HG02852 (cell line): ENCODE measurements at regions not wholly inside any gene's neighbourhood (a gene's known extent, or its start where the extent isn't known, plus 50 kb on each side); places are given as distances from the start of the nearest gene placed in this dataset.
"Not testable (repeated sequence)": the region's sequence is repeated elsewhere in the genome, so short reads cannot be mapped to it uniquely, and the experiment has no call there.

Source experiments
- ATAC-seq: cut with Tn5 transposase; IDR thresholded peaks from one replicate; pipeline ENCODE4 v1.9.1; 2021; ENCODE audit warnings: mild to moderate bottlenecking, moderate library complexity; ENCODE audit not compliant: unreplicated experiment

DNA sequence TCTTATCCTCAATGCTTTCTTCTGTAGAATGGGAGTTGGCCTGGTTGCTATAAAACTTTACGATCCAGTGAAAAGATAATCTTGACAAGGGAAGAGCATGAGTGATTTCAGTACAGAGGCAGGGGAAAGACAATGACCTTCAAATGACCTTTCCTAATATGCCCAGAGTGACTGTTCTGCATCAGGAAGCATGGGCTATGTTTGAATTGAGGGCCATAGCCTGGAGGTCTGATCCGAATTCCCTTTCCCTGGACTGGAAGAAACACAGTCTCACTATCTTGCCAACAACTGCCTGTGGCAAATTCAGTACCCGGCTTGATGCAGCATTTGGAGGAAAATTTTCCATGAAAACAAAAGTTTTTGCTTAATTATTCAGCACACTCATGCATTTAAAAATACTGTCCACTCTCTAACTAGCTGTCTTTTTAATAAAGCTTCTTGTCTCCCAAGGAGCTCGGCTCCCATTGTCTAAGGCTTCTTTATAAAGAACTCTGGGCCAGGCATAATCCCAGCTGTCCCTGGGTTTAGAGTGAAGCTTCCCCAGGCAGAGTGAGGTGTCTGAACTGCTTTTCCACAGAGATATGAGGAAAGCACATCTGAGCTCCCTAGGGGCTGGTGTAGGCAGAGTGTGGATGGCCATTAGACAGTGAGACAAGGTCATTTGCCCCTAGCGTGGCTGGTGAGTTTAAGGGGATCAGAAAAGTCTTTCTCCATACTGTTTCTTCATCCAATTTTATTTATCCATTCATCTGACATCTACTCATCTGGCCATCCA lies 132.7 kb upstream of the CADM1 start:
- ATAC-seq: no peak

DNA sequence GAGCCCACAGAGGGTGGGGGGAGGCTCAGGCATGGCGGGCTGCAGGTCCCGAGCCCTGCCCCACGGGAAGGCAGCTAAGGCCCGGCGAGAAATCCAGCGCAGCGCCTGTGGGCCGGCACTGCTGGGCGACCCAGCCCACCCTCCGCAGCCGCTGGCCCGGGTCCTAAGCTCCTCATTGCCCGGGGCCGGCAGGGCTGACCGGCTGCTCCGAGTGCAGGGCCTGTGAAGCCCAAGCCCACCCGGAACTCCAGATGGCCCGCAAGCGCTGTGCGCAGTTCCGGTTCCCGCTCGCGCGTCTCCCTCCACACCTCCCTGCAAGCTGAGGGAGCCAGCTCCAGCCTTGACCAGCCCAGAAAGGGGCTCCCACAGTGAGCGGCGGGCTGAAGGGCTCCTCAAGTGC lies 129.8 kb upstream of the CADM1 start:
- not testable (repeated sequence) for ATAC-seq

DNA sequence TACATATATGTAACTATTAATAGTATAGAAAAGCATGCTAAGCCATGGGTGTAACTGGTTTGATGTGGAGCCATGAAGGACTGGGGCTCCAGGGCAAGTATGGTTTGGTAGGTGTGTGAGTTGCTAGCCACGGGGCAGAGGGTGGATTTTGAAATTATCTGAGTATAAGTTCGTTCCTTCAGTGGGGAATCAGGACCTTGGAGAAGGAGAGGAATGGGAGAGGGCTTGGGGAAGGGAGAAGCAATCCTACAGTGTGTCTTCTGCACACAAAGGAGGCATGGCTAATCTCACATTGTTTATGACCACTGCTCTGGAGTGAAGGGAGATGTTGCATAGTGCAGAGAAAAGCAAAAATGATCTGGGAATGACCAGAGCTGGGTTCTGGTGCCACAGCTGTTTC lies 127.8 kb upstream of the CADM1 start:
- ATAC-seq: no peak

DNA sequence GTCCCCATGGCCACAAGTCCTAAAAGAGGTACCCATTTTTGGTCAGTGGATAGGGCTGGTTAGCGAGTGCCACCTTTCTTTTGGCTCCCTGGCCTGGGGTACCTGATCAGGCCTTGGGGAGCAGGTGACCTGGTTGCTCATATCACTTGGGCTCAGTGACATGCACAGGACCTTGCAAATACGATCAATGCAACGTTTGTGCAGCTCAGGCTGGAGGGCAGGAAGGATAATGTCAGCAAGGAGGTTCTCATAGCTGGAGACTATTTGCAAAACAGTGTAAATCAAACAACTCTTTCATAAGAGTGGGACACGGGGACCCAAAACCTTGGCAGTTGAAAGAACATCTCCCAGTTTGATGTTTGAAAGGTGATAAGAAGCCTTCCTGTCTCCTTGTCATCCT lies 127.4 kb upstream of the CADM1 start:
- no peak for ATAC-seq

DNA sequence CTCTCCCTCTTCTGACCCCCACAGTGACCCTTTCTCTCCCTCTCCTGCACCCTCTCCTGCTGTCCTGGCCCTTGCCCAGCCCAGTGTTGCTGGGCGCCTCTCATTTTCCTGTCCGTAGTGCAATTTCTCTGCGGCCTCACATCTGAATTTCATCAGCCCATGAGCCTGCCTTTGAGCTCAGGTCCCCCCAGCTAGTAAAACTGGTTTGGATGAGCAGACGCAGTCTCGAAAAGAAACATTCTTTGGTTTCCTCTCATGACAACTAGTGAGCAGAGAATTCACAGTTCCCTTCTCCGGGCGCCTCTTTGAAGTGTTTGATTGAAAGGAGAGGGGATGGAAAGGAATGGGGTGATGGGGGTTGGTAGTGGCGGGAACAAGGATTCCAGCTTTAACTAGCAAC lies 126.0 kb upstream of the CADM1 start:
- ATAC-seq: no peak

DNA sequence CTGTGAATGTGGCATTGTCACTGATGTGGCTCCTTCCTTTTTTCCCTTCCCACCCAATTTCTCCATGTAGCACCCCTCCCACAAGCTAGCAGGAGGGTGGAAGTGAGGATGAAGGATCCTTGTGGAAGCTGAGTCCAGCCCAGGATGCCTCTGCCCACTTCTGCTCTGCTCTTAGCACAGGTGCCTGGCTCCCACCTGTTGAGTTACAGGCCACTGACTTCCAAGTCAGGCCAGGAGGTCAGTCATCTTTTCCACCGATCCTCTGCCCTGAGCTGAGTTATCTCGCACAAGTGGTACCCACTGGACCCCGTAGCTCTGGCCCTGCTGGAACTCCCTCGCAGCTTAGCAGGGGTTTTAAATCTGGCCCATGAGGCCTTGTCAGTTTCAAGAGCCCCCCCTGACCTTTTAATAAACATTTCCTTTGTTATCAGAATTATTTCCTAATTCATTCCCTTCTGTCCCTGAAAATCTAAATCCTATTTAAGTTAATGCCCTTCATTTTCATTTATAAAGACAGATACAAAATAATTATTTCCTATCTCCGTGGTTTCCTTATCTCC lies 125.3 kb upstream of the CADM1 start:
- ATAC-seq: no peak

DNA sequence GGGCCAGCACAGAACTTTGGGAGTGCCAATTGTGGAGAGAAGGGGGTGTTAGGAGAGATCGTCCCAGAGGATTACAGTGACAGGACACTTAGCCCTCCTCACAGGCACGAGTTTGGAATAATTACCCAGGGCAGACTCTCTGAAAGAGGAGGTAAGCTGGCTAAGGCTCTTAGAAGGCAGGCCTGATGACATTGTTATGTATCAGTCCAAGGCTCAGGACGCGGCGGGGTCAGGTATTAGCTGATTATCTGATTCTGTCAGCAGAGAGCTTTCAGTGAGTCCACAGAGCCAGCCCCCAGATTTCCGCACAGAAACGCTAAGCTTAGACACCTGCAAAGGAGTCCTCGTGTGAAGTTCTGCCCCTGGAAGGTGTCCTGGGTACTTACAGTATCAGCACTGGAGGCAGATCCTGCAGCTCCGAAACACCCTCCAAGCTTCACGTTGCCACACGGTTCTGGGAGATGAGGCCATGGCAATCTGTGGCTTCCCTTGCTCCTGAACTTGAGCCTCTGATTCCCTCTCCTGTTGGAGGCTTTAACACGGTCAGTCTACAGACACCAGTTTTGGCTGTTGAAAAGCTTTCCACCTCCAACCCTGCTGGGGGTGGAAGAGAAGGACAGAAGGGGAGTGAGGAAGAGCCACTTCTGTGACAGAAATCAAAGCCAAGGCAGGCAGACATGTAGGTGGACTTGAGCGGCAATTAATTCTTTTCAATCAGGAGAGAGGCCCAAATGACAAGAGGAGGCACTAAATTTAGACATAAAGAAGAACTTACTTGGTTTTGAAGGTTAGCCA lies 123.6 kb upstream of the CADM1 start:
- ATAC-seq: no peak

DNA sequence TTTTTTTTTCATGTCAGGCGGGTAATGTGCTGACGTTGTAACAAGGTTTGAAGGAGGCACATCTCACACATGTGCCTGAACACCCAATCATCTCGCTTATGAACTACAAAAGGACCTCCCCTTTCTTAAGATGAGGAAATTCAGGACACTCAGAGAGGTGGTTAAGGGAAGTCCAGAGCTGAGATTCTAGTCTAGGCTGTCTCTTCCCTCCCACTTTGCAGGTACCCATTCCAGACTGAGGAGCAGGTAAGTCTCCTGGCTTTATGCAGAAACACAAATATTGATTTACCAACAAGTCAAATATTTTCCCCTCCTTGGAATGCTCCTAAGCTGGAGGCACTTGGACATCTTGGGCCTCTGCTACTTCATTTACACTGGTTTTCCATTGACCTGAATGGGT lies 122.9 kb upstream of the CADM1 start:
- no peak for ATAC-seq

DNA sequence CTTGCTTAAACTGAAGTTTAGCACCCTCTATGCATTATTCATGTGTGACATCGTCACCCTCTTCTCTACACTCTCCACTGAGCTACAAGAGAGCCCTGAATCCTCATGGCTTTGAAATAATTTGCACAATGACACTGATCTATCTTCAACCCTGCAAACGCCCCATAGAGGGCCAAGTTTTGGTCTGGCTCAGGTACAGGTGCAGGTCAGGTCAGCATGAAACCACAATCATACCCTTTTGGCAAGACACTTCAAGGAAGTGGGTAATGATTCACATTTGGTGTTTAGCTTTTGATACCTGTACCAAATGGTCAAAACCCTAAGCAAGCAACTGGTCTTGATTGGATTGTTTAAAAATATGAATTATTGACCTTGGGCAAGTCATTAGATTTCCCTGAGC lies 122.2 kb upstream of the CADM1 start:
- ATAC-seq: no peak

DNA sequence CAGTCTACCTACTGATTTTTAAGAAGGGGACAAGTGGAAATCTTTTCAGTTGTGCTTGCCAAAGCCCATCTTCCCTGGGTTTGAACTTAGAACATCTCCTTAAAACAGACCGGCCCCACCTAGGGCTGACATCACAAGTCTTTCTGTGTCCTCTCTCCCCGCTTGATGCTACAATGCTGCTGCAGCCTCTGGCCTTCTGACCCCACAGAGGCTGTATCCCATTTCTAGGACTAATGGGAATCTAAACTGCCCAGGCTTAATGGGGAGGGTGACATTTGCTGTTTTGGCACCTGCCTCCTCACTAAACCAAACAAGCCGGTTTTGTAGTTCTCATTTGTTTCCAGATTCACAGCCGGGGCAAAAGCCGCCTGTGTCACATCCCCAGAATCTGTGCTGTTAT lies 121.3 kb upstream of the CADM1 start:
- no peak for ATAC-seq

DNA sequence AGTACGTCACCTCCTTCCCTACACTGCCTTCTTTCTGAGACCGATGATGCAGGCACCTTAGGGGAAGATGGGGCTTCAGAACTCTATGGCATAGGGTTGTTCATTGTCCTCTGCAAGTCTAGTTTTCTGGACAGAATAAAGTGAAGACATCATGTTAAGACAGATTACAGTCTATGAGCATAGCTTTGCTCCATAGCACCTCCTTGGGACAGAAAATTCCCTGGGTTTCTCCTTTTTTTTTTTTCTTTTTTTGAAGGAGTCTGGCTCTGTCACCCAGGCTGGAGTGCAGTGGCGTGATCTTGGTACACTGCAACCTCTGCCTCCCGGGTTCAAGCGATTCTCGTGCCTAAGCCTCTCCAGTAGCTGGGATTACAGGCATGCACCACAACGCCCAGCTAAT lies 119.8 kb upstream of the CADM1 start:
- no peak for ATAC-seq

DNA sequence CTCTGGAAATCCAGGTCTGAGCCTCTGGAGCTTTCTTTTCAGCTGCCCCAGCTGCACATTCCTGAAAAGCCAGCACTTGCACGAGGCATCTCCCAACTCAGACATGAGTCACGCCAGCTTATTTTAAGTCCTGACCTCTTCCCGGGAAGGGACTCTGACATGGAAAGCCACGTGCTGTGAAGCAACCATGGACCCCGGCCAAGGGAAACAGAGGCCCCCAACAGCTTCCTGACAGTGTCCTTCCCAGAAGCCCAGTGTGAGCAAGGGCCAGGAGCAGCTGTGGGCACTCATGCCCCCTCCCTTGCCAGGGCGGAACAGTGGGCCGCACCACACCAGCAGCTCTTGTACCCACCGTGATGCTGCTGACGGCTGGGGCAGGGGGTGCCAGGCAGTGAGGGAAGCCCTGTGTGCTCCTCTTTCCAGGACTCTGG lies 118.8 kb upstream of the CADM1 start:
- no peak for ATAC-seq

DNA sequence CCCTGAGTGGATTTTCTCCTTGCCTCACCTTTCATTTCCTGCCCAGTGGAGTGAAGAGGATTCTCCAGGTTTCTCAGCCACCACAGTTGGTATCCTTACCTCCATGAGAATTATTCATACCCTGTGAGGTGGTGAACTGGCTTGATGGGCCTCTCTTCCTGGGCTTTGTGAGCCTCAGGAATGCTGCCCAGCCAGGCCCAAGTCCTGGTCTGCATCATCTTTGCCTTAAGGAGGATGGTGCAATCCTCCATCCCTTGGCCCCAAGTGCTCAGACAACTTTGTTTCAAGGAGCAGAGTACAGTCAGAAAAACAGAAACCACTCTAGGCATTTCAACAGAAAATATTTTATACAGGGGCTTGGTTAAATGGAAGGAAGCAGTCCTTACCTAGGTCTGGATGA lies 114.2 kb upstream of the CADM1 start:
- no peak for ATAC-seq

DNA sequence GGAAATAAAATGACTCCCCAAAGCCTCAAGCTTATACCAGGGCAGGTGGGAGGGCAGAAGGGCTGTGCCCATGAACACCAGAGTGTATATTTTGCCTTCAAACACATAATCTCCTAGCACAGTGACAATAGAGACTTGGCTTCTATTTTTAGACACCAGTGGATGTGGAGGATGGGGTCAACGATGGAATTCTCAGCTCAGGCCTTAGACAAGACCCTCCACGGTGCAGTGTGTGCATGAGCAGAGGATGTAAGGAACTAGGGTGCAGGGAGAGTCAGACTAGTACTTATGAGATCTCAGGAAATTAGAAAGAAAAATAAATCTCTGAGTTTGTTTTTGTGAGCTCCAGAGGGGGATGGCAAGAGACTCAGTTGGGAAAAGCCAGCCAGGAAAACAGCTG lies 113.6 kb upstream of the CADM1 start:
- no peak for ATAC-seq

DNA sequence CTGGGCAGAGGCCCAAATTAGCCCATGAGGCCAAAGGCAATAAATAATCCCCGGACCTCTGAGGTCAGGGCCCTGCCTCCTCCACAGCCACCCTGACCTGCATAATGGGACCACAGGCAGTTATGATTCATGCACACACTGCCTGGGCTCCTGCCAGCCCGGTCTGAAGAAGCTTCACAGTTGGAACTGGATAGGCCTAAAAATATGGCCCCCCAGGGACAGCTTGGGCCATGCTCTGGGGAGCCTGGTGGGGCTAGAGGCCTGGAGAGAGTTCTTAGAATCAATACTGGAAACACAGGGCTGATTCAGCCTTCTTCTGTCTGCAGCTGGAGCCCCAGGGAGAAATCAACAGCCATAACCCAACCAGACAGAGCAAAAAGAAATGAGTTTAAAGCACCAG lies 112.8 kb upstream of the CADM1 start:
- no peak for ATAC-seq

DNA sequence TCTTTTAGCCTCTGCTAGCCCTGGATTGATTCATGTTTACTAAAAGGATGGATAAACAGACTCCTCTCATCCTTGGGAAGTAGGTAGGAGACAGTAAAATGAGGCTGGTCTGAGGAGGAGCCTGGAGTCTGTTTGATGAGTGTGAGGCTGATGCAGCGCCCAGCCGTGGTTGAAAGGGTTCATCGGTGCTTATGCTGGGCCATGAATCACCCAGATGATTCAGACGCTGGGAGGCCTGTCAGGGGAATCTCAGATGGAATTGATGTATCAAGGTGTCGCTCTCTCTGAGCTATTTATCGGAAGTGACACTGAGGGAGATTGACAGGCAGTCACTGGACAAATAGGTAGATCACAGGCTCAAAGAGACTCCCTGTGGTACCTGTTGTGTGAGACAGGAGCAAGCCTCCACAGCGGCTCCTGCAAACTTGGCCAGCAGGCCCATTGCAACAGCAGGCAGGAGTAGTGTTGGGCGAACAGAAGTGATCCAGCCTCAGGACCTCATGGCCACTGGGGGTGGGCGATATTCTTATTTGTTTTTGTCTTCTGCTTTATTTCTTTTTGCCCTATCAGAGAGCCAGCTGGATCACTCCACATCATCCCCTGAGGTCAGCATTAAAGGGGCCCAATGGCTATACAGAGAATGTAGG lies 109.9 kb upstream of the CADM1 start:
- no peak for ATAC-seq

DNA sequence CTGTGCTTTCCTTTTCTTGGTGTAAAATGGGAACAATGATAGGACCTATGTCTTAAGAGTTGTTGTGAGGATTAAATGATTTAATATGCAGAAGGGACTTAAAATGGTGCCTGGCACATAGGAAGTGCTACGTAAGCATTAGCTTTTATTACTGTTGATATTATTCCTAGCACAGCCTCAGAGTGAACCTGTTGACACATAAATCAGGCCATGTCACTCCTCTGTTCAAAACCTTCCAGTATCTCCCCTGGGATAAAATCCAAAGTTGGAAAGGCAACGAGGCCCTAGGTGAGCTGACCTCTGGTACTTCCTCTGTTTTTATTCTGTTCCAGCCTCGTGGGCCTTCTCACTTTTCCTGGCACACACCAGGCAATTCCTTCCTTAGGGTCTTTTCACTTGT lies 108.8 kb upstream of the CADM1 start:
- no peak for ATAC-seq

DNA sequence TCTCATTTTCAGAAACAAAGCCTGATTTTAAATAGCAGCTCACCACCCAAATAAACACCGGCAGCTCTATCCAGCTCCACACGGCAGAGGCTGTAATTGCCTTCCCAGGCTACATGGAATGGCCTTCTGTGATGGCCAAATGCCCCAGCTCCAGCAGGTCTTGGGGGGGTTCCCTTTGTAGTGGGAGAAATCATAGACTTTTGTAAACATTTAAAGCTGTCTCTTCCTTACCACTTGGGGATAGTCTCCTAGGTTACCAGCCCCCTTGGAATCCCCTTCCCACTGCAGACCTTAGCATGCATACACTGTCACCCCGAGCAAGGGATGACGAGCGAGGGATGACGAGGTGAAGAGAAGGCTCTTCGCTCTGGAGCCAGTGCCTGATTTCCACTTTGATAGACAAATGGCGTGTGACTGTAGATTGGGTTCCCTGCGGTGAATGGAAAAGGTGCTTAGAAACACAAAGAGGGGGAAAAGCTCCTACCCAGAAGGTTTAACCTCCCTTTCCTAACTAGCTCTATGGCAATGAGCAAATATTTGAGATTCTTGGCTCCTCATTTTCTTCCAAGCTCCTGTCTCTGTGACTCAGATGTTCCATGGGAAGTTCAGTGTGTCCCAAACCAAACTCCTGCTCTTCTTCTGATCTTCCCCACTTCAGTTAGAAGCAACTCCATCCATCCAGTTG lies 108.0 kb upstream of the CADM1 start:
- ATAC-seq: no peak

DNA sequence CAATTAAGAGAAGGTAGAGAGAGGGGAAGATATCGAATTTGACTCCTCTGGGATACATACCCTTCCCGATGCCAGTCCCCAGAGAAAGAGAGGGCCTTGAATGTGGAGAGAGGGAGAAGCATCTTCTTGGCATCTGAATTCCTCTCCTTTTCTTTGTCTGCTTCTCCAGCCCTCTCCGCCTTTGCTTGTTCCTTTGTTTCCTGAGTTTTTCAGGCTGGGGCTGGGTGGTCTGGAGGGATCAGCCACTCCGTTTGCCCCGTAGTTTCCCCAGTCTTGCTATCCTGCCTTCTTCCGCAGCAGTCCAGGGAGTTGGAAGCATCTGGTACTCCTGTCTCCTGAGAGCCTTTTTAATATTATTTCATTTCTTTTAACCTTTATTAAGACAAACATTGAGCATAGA lies 107.1 kb upstream of the CADM1 start:
- ATAC-seq: no peak

DNA sequence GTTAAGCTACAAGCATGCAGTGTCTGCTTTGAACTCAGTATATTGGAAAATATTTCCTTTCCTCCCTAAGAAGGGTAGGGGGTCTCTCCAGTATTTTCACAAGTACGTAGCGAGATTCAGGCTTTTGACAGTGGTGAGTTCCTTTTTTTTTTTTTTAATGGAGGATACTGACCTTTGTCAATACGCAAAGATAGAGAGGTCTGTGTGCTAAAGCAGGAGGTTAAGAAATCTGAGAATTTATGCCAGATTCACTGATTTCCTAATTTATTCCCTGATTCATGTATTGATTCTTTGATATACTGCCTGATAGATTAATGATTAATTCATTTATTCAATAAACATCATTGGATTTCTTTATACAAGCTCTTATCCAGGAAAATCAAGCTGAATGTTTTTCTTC lies 106.7 kb upstream of the CADM1 start:
- ATAC-seq: no peak

DNA sequence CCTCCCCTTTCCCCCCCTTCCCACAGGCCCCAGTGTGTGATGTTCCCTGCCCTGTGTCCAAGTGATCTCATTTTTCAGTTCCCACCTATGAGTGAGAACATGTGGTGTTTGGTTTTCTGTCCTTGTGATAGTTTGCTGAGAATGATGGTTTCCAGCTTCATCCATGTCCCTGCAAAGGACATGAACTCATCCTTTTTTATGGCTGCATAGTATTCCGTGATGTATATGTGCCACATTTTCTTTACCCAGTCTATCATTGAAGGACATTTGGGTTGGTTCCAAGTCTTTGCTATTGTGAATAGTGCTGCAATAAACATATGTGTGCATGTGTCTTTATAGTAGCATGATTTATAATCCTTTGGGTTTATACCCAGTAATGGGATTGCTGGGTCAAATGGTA lies 106.0 kb upstream of the CADM1 start:
- not testable (repeated sequence) for ATAC-seq
